ENCODE measurements at regions not wholly inside any gene's neighbourhood (a gene's known extent, or its start where the extent isn't known, plus 50 kb on each side); places are given as distances from the start of the nearest gene placed in this dataset.
A peak's percentile ranks its signal among the peaks of the same experiment; 100 is the strongest.
"Not testable (repeated sequence)": the region's sequence is repeated elsewhere in the genome, so short reads cannot be mapped to it uniquely, and the experiment has no call there.

GRCh38 chr6:27575594-27576361 is 102.9 kb upstream of the ZNF184 start:
- no peak for DNase-seq (ENCODE audit: low read depth in 1 of 2, low spot score in 2 of 2)
- no peaks in the 10 kb centered on the region for H3K4me1 ChIP-seq (replicated peaks)
- H3K9me3 ChIP-seq (replicated peaks) = no peaks in the 10 kb centered on the region
- H3K4me3 ChIP-seq = no peak overlapping the region
- H3K36me3 ChIP-seq = no peaks in the 10 kb centered on the region
- H3K27ac ChIP-seq = no peak overlapping the region
- H3K27me3 ChIP-seq (replicated peaks) = no peaks in the 10 kb centered on the region

- H3K4me1 ChIP-seq (replicated peaks) = no peaks in the 10 kb centered on the region
- H3K27ac ChIP-seq = no peak overlapping the region
- no peak for DNase-seq (ENCODE audit: low read depth in 1 of 2, low spot score in 2 of 2)
- H3K4me3 ChIP-seq = no peak overlapping the region
- no peaks in the 10 kb centered on the region for H3K9me3 ChIP-seq (replicated peaks)
- H3K36me3 ChIP-seq = no peaks in the 10 kb centered on the region
- H3K27me3 ChIP-seq (replicated peaks) = no peaks in the 10 kb centered on the region
These were observed 95.5 kb upstream of the ZNF184 start for GRCh38 chr6:27568226-27568897.

- no peak for DNase-seq (ENCODE audit: low read depth in 1 of 2, low spot score in 2 of 2)
- H3K36me3 ChIP-seq = no peaks in the 10 kb centered on the region
- H3K4me1 ChIP-seq (replicated peaks) = no peaks in the 10 kb centered on the region
- H3K4me3 ChIP-seq = no peak overlapping the region
- no peaks in the 10 kb centered on the region for H3K9me3 ChIP-seq (replicated peaks)
- H3K27me3 ChIP-seq (replicated peaks) = 0 out of 2 replicates have a peak, but pooled peaks cover 3% of the 10 kb centered on the region
- H3K27ac ChIP-seq = no peak overlapping the region
These were observed 93.2 kb upstream of the ZNF184 start for GRCh38 chr6:27565839-27566779.

GRCh38 chr6:27562027-27562410 is 89.1 kb upstream of the ZNF184 start:
- peaks cover 9% of the 10 kb centered on the region; the same call in 1 of the 2 replicates for H3K27me3 ChIP-seq (replicated peaks)
- no peak overlapping the region for H3K4me3 ChIP-seq
- no peaks in the 10 kb centered on the region for H3K4me1 ChIP-seq (replicated peaks)
- no peak overlapping the region for H3K27ac ChIP-seq
- no peaks in the 10 kb centered on the region for H3K36me3 ChIP-seq
- no peak for DNase-seq (ENCODE audit: low read depth in 1 of 2, low spot score in 2 of 2)
- H3K9me3 ChIP-seq (replicated peaks) = no peaks in the 10 kb centered on the region

- H3K27ac ChIP-seq = no peak overlapping the region
- no peak overlapping the region for H3K4me3 ChIP-seq
- H3K27me3 ChIP-seq (replicated peaks) = peaks cover 9% of the 10 kb centered on the region; the same call in 1 of the 2 replicates
- no peaks in the 10 kb centered on the region for H3K36me3 ChIP-seq
- no peaks in the 10 kb centered on the region for H3K4me1 ChIP-seq (replicated peaks)
- H3K9me3 ChIP-seq (replicated peaks) = no peaks in the 10 kb centered on the region
- DNase-seq (ENCODE audit: low read depth in 1 of 2, low spot score in 2 of 2) = no peak
These were observed 85.3 kb upstream of the ZNF184 start for GRCh38 chr6:27558028-27558724.

- H3K27ac ChIP-seq = no peak overlapping the region
- H3K4me3 ChIP-seq = no peak overlapping the region
- peaks cover 6% of the 10 kb centered on the region; the same call in 1 of the 2 replicates for H3K27me3 ChIP-seq (replicated peaks)
- H3K9me3 ChIP-seq (replicated peaks) = no peaks in the 10 kb centered on the region
- H3K4me1 ChIP-seq (replicated peaks) = no peaks in the 10 kb centered on the region
- no peaks in the 10 kb centered on the region for H3K36me3 ChIP-seq
- no peak for DNase-seq (ENCODE audit: low read depth in 1 of 2, low spot score in 2 of 2)
These were observed 83.5 kb upstream of the ZNF184 start for GRCh38 chr6:27556406-27556805.

GRCh38 chr6:27553123-27553904 is 80.4 kb upstream of the ZNF184 start:
- no peaks in the 10 kb centered on the region for H3K4me1 ChIP-seq (replicated peaks)
- H3K4me3 ChIP-seq = no peak overlapping the region
- H3K9me3 ChIP-seq (replicated peaks) = no peaks in the 10 kb centered on the region
- no peak overlapping the region for H3K27ac ChIP-seq
- H3K36me3 ChIP-seq = no peaks in the 10 kb centered on the region
- DNase-seq (ENCODE audit: low read depth in 1 of 2, low spot score in 2 of 2) = peak in 1 of 2 experiments; percentile 35
- peaks cover under 1% of the 10 kb centered on the region; the same call in 1 of the 2 replicates for H3K27me3 ChIP-seq (replicated peaks)

GRCh38 chr6:27551607-27552006 is 78.7 kb upstream of the ZNF184 start:
- H3K4me1 ChIP-seq (replicated peaks) = no peaks in the 10 kb centered on the region

GRCh38 chr6:27550692-27551091 is 77.8 kb upstream of the ZNF184 start:
- no peak overlapping the region for H3K27ac ChIP-seq
- no peaks in the 10 kb centered on the region for H3K27me3 ChIP-seq (replicated peaks)
- no peaks in the 10 kb centered on the region for H3K4me1 ChIP-seq (replicated peaks)
- H3K9me3 ChIP-seq (replicated peaks) = no peaks in the 10 kb centered on the region
- no peak overlapping the region for H3K4me3 ChIP-seq
- no peaks in the 10 kb centered on the region for H3K36me3 ChIP-seq
- no peak for DNase-seq (ENCODE audit: low read depth in 1 of 2, low spot score in 2 of 2)

More at GRCh38 chr6:27551607-27552006, 78.7 kb upstream of the ZNF184 start:
- no peaks in the 10 kb centered on the region for H3K36me3 ChIP-seq
- H3K9me3 ChIP-seq (replicated peaks) = no peaks in the 10 kb centered on the region
- H3K4me3 ChIP-seq = no peak overlapping the region
- DNase-seq (ENCODE audit: low read depth in 1 of 2, low spot score in 2 of 2) = no peak
- H3K27ac ChIP-seq = no peak overlapping the region
- H3K27me3 ChIP-seq (replicated peaks) = no peaks in the 10 kb centered on the region

GRCh38 chr6:27549241-27549598 is 76.3 kb upstream of the ZNF184 start:
- H3K4me3 ChIP-seq; H3K4me1 ChIP-seq (replicated peaks); DNase-seq (ENCODE audit: low read depth in 1 of 2, low spot score in 2 of 2); H3K36me3 ChIP-seq; H3K27me3 ChIP-seq (replicated peaks); H3K9me3 ChIP-seq (replicated peaks); H3K27ac ChIP-seq: not testable (repeated sequence)

GRCh38 chr6:27547157-27548075 is 74.5 kb upstream of the ZNF184 start:
- H3K27me3 ChIP-seq (replicated peaks) = no peaks in the 10 kb centered on the region
- no peak overlapping the region for H3K27ac ChIP-seq
- H3K4me3 ChIP-seq = peak overlapping the region; percentile 4; the same call in 1 of the 2 replicates
- H3K9me3 ChIP-seq (replicated peaks) = peaks cover 9% of the 10 kb centered on the region; the same call in 1 of the 2 replicates
- peak in 1 of 2 experiments; percentile 44 for DNase-seq (ENCODE audit: low read depth in 1 of 2, low spot score in 2 of 2)
- no peaks in the 10 kb centered on the region for H3K4me1 ChIP-seq (replicated peaks)
- no peaks in the 10 kb centered on the region for H3K36me3 ChIP-seq

GRCh38 chr6:27546522-27546921 is 73.6 kb upstream of the ZNF184 start:
- Histone ChIP-seq H3K4me1 (replicated peaks) (no peaks in the 10 kb centered on the region), H3K36me3 (no peaks in the 10 kb centered on the region), H3K27me3 (replicated peaks) (no peaks in the 10 kb centered on the region), H3K4me3 (no peak overlapping the region), H3K9me3 (replicated peaks) (peaks cover 11% of the 10 kb centered on the region; the same call in 1 of the 2 replicates), H3K27ac (no peak overlapping the region)
- DNase-seq (ENCODE audit: low read depth in 1 of 2, low spot score in 2 of 2) = no peak
